Suprapubic skin (tissue), 4 donors: ENCODE measurements at regions not wholly inside any gene's neighbourhood (a gene's known extent, or its start where the extent isn't known, plus 50 kb on each side); places are given as distances from the start of the nearest gene placed in this dataset.

Source experiments
- DNase-seq, 2 donors: peaks; one replicate each; pipeline ENCODE4 v3.0.0-alpha.2; 2019; ENCODE audit warnings: low spot score in 2 of 2
- H3K27ac ChIP-seq: fragments of 200-600 bp; sonication (generic); one replicate; pipeline ENCODE4 v1.5.1; 2019
- H3K27me3 ChIP-seq: fragments of 200-600 bp; sonication (generic); one replicate; pipeline ENCODE4 v1.5.1; 2019
- H3K36me3 ChIP-seq: fragments of 200-600 bp; sonication (generic); one replicate; pipeline ENCODE4 v1.5.1; 2019
- H3K4me1 ChIP-seq: fragments of 200-600 bp; sonication (generic); one replicate; pipeline ENCODE4 v1.5.1; 2019
- H3K4me3 ChIP-seq: fragments of 200-600 bp; sonication (generic); one replicate; pipeline ENCODE4 v1.5.1; 2019; ENCODE audit warnings: mild to moderate bottlenecking
- H3K9me3 ChIP-seq: fragments of 200-600 bp; sonication (generic); one replicate; pipeline ENCODE4 v1.5.1; 2019
- CTCF ChIP-seq, 2 donors: fragments of 200-600 bp in 1 of 2; fragments of 450-650 bp in 1 of 2; sonication (generic) in 1 of 2; IDR thresholded peaks; one replicate each; pipeline ENCODE4 v1.5.1; 2016 to 2019; ENCODE audit warnings: antibody characterized with exemption in 2 of 2, mild to moderate bottlenecking in 1 of 2, moderate library complexity in 1 of 2
- EP300 ChIP-seq: sonication (generic); formaldehyde crosslinking; IDR thresholded peaks from one replicate; pipeline ENCODE4 v1.6.1; 2017; ENCODE audit warnings: antibody characterized with exemption
- POLR2A ChIP-seq, 2 donors: fragments of 450-650 bp; IDR thresholded peaks; one replicate each; pipeline ENCODE4 v1.6.1; 2017; ENCODE audit warnings: antibody characterized with exemption in 2 of 2, mild to moderate bottlenecking in 2 of 2, moderate library complexity in 2 of 2
- POLR2AphosphoS5 ChIP-seq, 3 donors: sonication (generic); formaldehyde crosslinking; IDR thresholded peaks; one replicate each; pipeline ENCODE4 v1.6.1; 2017; ENCODE audit warnings: antibody characterized with exemption in 3 of 3
- WGBS: methylation state at CpG from one replicate; pipeline ENCODE4 v1.1.5; 2018; 5-methylcytosine and 5-hydroxymethylcytosine counted together

DNA sequence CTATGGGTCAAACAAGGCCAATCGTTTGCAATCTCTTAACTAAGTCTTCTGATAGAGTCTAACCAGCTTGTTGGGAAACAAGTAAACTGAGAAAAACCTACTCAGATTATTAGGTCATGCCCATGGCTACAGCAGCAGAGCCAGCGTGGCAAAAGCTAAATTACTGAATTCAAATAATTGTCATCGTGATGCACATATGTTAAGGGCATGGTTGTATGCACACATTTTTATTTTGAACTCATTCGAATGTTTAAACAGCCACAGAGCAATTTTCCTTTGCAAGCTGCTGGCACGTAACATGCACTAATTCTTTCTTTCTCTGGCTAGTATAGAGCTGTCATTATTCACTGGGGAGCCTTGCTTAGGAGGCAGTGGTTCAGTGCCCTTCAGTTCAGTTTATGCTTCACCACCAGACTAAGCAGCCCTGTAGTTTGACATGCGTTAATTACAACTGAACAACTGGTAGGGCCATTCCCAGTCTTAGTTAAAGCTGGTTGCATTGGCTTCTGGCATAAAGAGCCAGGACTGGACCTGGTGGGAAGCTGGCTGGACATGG is 396.4 kb downstream of the METTL15 start:
- no peak overlapping the region for H3K27ac ChIP-seq
- H3K4me1 ChIP-seq: no peaks in the 10 kb centered on the region
- DNase-seq: no peak
- TF ChIP-seq EP300 (no peak), CTCF (IDR thresholded peaks at IDR 0.05) (no peak), POLR2AphosphoS5 (IDR thresholded peaks at IDR 0.05) (no peak), POLR2A (IDR thresholded peaks at IDR 0.05) (no peak)
- no peak overlapping the region for H3K4me3 ChIP-seq
- H3K36me3 ChIP-seq: no peaks in the 10 kb centered on the region
- H3K27me3 ChIP-seq: no peaks in the 10 kb centered on the region
- H3K9me3 ChIP-seq: no peaks in the 10 kb centered on the region
- 70% methylated on average over 6 of the region's 6 CpGs for WGBS

GRCh38 chr11:28495333-28495732 is 387.1 kb downstream of the METTL15 start:
- H3K27me3 ChIP-seq: no peaks in the 10 kb centered on the region
- DNase-seq: no peak
- no peak overlapping the region for H3K27ac ChIP-seq
- no peaks in the 10 kb centered on the region for H3K9me3 ChIP-seq
- no peak overlapping the region for H3K4me3 ChIP-seq
- WGBS: 73% methylated on average over 2 of the region's 2 CpGs
- no peaks in the 10 kb centered on the region for H3K36me3 ChIP-seq
- TF ChIP-seq POLR2A (IDR thresholded peaks at IDR 0.05) (no peak), CTCF (IDR thresholded peaks at IDR 0.05) (no peak), EP300 (no peak), POLR2AphosphoS5 (IDR thresholded peaks at IDR 0.05) (no peak)
- H3K4me1 ChIP-seq: no peaks in the 10 kb centered on the region

DNA sequence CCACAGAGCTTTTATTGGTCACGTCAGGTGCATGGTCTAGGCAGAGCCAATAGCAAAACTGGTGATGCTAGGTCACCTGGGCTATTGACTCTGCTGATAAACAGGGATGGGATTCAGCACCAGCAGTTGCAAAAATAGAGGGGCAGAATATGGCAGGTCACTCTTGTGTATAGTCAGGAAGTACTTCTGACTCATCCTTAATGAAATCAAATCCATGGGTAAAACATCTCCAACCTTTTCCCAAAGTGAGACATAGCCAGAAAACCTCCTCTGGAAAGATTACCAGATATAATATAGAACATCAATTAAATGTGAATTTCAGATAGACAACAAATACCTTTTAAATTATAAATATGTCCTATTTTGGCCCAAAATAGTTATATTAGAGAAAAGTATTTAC is 383.2 kb downstream of the METTL15 start:
- WGBS: 73% methylated on average over 1 of the region's 1 CpG
- TF ChIP-seq EP300 (no peak), CTCF (IDR thresholded peaks at IDR 0.05) (no peak), POLR2A (IDR thresholded peaks at IDR 0.05) (no peak), POLR2AphosphoS5 (IDR thresholded peaks at IDR 0.05) (no peak)

DNA sequence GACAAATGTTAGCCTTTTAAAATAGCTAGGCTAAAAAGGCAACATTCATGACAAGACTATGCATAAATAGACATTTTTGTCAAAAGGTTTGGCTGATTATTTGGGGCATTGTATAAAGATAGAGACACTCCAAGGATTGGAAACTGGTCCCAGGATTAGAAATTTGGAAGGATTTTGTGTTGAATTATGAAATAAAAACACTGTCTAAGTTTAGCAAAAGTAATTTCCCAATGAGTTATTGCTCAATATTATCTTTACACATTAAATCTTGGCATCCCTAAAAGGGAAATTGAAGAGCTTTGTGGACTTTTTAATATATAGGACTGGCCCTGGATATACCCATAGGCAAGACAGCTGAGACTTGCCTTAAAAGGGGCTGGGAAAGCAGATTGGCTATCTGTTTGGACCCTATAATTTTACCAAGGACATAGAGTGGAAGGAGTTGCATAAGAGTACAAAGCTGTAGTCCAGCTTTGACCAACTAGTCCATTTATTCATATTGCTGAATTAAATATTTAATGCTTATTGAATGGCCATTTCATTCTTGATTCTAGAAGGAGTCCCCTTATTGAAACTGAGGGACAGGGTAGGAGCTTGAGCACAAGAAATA is 382.7 kb downstream of the METTL15 start:
- H3K4me3 ChIP-seq: no peak overlapping the region
- H3K27me3 ChIP-seq: no peaks in the 10 kb centered on the region
- TF ChIP-seq CTCF (IDR thresholded peaks at IDR 0.05): no peak
- TF ChIP-seq POLR2AphosphoS5 (IDR thresholded peaks at IDR 0.05): no peak
- TF ChIP-seq POLR2A (IDR thresholded peaks at IDR 0.05): no peak
- TF ChIP-seq EP300: no peak
- H3K27ac ChIP-seq: no peak overlapping the region
- DNase-seq: no peak
- no peaks in the 10 kb centered on the region for H3K36me3 ChIP-seq
- H3K4me1 ChIP-seq: no peaks in the 10 kb centered on the region
- no peaks in the 10 kb centered on the region for H3K9me3 ChIP-seq

More for the DNA sequence above, 383.2 kb downstream of the METTL15 start:
- Histone ChIP-seq H3K27me3 (no peaks in the 10 kb centered on the region), H3K4me1 (no peaks in the 10 kb centered on the region), H3K9me3 (no peaks in the 10 kb centered on the region), H3K36me3 (no peaks in the 10 kb centered on the region), H3K4me3 (no peak overlapping the region), H3K27ac (no peak overlapping the region)
- DNase-seq: no peak

DNA sequence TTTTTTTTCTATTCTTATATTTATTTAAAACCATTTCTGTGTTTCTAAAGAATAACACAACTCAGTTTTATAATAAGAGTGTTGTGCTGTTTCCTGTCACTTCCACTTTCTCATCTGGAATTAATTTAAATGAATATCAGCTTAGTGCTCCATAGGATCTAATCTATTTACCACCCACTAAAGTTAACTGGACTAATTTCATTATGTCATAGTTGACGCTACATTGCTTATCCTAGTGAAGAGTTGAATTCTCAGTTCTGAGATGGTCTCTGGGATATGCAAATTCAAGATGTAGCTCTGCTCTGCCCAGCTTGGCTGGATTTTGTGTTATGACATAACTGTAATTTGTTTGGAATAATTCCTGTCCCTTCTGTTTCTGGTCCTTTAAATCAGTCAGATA is 380.1 kb downstream of the METTL15 start:
- no peak for TF ChIP-seq EP300
- TF ChIP-seq CTCF (IDR thresholded peaks at IDR 0.05): no peak
- no peak for TF ChIP-seq POLR2AphosphoS5 (IDR thresholded peaks at IDR 0.05)
- Histone ChIP-seq H3K36me3 (no peaks in the 10 kb centered on the region), H3K27ac (no peak overlapping the region), H3K4me1 (no peaks in the 10 kb centered on the region), H3K9me3 (no peaks in the 10 kb centered on the region), H3K4me3 (no peak overlapping the region), H3K27me3 (no peaks in the 10 kb centered on the region)
- WGBS: 0% methylated on average over 1 of the region's 1 CpG
- DNase-seq: no peak
